GM12864 (cell line): ENCODE measurements at regions not wholly inside any gene's neighbourhood (a gene's known extent, or its start where the extent isn't known, plus 50 kb on each side); places are given as distances from the start of the nearest gene placed in this dataset.

Source experiments
- DNase-seq: peaks from one replicate; pipeline ENCODE4 v3.0.0-alpha.2; 2011; ENCODE audit warnings: low read depth
- H3K4me3 ChIP-seq: 2 replicates; pipeline ENCODE4 v1.5.1; 2011; ENCODE audit warnings: mild to moderate bottlenecking, low read depth, low read length, control low read depth
- TF ChIP-seq, protein P1 (sequence below): IDR thresholded peaks from 2 replicates; pipeline ENCODE4 v1.5.1; 2011; ENCODE audit warnings: low read depth, mild to moderate bottlenecking, moderate library complexity, low read length, control low read depth, inconsistent platforms; ENCODE audit errors: missing control alignments

DNA sequence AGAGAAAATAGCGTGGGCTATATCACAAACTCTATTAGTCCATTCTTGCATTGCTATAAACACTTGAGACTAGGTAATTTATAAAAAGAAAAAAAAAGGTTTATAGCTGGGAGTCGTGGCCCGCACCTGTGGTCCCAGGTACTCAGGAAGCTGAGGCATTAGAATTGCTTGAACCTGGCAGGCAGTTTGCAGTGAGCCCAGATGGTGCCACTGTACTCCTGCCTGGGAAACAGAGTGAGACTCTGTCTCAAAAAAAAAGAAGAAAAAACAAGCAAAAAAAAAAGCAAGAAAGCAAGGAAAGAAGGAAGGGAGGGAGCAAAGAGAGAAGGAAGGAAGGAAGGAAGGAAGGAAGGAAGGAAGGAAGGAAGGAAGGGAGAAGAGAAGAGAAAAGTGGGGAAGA is 904.2 kb upstream of the EDIL3 start:
- TF ChIP-seq, protein P1, sequence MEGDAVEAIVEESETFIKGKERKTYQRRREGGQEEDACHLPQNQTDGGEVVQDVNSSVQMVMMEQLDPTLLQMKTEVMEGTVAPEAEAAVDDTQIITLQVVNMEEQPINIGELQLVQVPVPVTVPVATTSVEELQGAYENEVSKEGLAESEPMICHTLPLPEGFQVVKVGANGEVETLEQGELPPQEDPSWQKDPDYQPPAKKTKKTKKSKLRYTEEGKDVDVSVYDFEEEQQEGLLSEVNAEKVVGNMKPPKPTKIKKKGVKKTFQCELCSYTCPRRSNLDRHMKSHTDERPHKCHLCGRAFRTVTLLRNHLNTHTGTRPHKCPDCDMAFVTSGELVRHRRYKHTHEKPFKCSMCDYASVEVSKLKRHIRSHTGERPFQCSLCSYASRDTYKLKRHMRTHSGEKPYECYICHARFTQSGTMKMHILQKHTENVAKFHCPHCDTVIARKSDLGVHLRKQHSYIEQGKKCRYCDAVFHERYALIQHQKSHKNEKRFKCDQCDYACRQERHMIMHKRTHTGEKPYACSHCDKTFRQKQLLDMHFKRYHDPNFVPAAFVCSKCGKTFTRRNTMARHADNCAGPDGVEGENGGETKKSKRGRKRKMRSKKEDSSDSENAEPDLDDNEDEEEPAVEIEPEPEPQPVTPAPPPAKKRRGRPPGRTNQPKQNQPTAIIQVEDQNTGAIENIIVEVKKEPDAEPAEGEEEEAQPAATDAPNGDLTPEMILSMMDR = no peak

DNA sequence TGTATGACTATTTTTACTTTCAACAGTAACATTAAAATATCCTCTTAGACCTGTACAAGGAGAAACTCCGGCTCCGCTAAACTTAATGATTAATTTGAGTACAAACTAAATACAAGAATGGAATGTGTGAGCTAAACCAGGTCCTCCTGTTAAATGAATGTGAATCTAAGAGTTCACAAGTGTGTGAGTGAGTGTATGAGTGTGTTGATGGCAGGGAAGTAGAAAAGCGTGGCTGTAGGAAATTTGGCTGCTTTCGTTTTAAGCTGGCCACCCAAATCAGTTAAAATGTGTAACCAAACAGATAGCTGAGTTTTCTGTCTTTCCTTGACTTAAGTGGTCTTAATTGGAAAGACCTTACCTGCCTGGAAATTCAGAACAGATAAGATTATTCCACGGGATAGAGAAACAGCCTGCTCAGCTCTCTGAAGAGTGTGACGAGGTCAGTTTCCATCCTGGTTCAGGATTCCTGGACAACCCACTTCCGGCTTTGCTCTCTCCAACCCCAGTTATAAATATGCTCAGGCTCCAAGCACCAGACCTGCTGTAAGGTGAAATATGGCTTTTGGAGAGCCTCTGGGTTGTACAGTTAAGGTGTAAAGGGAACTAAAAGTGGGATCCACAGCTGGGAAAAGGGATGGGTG is 908.6 kb upstream of the EDIL3 start:
- DNase-seq = no peak
- TF ChIP-seq, protein P1 = no peak
- H3K4me3 ChIP-seq = no peak overlapping the region

More for the DNA sequence above, 904.2 kb upstream of the EDIL3 start:
- no peak overlapping the region for H3K4me3 ChIP-seq
- DNase-seq = no peak

DNA sequence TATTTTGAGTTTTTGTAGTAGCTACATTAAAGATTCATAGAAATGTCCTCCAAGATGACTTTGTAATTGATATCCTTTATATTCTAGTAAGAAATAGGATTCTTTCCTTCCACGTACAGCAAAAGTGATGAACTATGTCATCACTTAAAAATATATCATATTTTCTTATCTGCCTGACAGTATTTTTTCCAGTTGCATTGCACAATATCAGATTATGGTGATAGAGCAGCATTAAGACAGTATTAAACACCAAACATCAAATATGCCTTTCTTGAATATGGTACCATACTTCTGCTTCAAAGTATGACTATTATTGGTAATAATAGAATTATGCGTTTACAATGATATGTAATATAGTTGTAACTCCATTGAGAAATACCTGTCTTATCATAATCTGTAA is 919.8 kb upstream of the EDIL3 start:
- TF ChIP-seq, protein P1 = no peak
- no peak for DNase-seq

DNA sequence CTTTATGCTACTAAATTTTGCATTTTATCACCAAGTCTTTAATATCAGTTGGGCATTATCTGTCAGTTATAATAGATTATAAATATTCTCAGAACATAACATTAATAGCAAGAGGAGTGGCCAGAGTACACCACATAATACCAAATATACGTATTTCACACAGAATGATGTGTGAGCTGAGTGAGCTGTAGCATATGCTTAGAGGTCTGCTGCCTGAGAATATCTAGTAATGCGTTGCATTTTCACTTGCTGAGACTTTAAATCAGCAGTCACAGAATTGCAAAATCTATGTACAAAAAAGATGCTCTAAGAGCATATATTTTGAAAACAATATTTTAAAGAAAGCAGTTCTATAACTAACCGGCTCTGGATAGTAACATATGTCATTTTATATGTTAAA is 921.1 kb upstream of the EDIL3 start:
- H3K4me3 ChIP-seq = no peak overlapping the region
- no peak for DNase-seq
- TF ChIP-seq, protein P1 = no peak

More for the DNA sequence above, 919.8 kb upstream of the EDIL3 start:
- no peak overlapping the region for H3K4me3 ChIP-seq

DNA sequence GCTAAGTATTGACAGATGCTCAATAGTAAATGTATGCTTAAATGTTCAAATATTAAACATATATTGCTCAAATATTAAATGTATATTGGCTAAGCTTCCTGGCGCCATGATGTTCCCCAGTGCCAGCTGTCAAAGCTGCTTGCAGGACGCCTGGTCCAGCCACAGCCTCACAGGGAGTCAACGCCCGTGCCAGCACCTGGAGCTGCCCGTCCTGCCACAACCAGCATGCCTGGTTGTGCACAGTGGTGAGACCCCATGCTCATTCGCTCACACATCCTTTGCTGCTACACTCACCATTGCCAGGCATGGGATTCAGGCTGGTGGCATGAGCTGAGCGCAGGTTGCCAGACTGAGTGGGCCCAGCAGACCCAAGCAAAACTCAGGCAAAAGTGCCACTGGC is 926.9 kb upstream of the EDIL3 start:
- TF ChIP-seq, protein P1 = no peak
- no peak for DNase-seq

DNA sequence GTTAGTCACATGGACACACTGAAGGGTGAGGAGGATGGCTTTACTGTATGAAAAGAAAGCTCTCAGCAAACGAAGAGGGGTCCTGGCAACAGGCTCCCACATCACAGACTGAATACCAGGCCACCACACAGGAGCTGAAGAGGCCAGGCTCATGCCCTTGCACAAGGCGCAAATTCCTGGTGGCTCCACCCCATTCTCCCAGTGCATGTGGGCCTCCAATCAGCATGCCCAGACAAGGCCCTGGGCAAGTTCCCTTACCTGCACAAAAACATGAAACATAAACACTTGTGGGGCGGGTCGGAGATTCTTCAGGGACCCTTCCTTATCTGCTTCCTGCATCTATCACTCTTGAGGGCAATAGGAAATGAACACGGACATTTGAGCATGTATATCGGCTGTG is 935.8 kb upstream of the EDIL3 start:
- DNase-seq = no peak
- TF ChIP-seq, protein P1 = no peak
- no peak overlapping the region for H3K4me3 ChIP-seq

More for the DNA sequence above, 926.9 kb upstream of the EDIL3 start:
- no peak overlapping the region for H3K4me3 ChIP-seq

DNA sequence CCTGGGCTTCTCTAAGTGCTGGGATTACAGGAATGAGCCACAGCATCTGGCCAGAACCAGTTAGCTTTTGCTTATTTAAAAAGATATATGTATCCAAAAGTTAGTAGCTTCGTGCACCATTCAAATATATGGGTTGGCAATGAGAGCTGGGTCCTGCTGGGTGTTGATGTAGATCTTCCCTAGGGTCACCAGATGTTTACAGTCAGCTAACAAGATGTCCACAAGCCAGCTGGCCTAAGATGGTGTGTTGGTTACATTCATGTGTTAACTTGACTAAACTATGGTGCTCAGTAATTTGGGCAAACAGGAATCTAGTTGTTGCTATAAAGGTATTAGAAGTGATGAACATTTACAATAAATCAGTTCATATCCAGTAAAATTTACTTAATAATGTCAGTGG is 948.6 kb upstream of the EDIL3 start:
- no peak overlapping the region for H3K4me3 ChIP-seq
- TF ChIP-seq, protein P1 = no peak
- DNase-seq = no peak
